PC-3 (cell line): ENCODE measurements at regions not wholly inside any gene's neighbourhood (a gene's known extent, or its start where the extent isn't known, plus 50 kb on each side); places are given as distances from the start of the nearest gene placed in this dataset.

Source experiments
- ATAC-seq: fragments of 200-7000 bp; cut with Tn5 transposase; 2 replicates; pipeline ENCODE4 v1.9.1; 2020; ENCODE audit warnings: mild to moderate bottlenecking, moderate library complexity
- BruUV-seq: library from RNA; stranded (reverse); fragments of 400-500 nt; replicated peaks from 2 replicates; lab custom pipeline; 2021; lab: Mats Ljungman, UMichigan
- CTCF ChIA-PET: fragments of 300-600 bp; sonication (Branson Sonifier 250); formaldehyde crosslinking; loops from one replicate; lab custom pipeline; 2022; ENCODE audit warnings: antibody characterized with exemption; lab: Charles Lee
- POLR2A ChIA-PET: fragments of 300-600 bp; sonication (Branson Sonifier 250); formaldehyde crosslinking; loops from one replicate; lab custom pipeline; 2022; ENCODE audit warnings: antibody characterized with exemption; ENCODE audit not compliant: unreplicated experiment; lab: Charles Lee
- DNase-seq: peaks from one replicate; pipeline ENCODE4 v3.0.0-alpha.2; 2015
- H2AFZ ChIP-seq: fragments of 300-600 bp; sonication (generic); 2 replicates; pipeline ENCODE4 v1.6.0; 2016; ENCODE audit warnings: antibody characterized with exemption, low read length
- H3F3A ChIP-seq: fragments of 300-600 bp; sonication (generic); one replicate; pipeline ENCODE4 v1.6.0; 2017; ENCODE audit warnings: antibody characterized with exemption, low read length, control low read depth, mild to moderate bottlenecking; ENCODE audit not compliant: unreplicated experiment
- H3K27ac ChIP-seq: fragments of 300-600 bp; sonication (generic); 2 replicates; pipeline ENCODE4 v1.5.1; 2016; ENCODE audit warnings: mild to moderate bottlenecking, low read length
- H3K27me3 ChIP-seq: fragments of 300-600 bp; sonication (generic); 2 replicates; pipeline ENCODE4 v1.6.1; 2016; ENCODE audit warnings: low read length, mixed read lengths
- H3K36me3 ChIP-seq: fragments of 300-600 bp; sonication (generic); 2 replicates; pipeline ENCODE4 v1.6.1; 2016; ENCODE audit warnings: low read depth, mixed run types, low read length, mixed read lengths
- H3K4me1 ChIP-seq: fragments of 300-600 bp; sonication (generic); 2 replicates; pipeline ENCODE4 v1.5.1; 2016; ENCODE audit warnings: low read length; ENCODE audit not compliant: insufficient read depth
- H3K4me2 ChIP-seq: fragments of 300-600 bp; sonication (generic); 2 replicates; pipeline ENCODE4 v1.6.0; 2016; ENCODE audit warnings: low read length
- H3K4me3 ChIP-seq: fragments of 300-600 bp; sonication (generic); 2 replicates; pipeline ENCODE4 v1.5.1; 2016; ENCODE audit warnings: mild to moderate bottlenecking, low read length, mixed read lengths
- H3K79me2 ChIP-seq: fragments of 300-600 bp; sonication (generic); 2 replicates; pipeline ENCODE4 v1.6.1; 2017; ENCODE audit warnings: low read length, mixed read lengths
- H3K9ac ChIP-seq: fragments of 300-600 bp; sonication (generic); 2 replicates; pipeline ENCODE4 v1.6.0; 2016; ENCODE audit warnings: mild to moderate bottlenecking, low read length
- H3K9me2 ChIP-seq: fragments of 300-600 bp; sonication (generic); replicated peaks from 2 replicates; pipeline ENCODE4 v1.6.1; 2016; ENCODE audit warnings: mixed run types, low read length, mixed read lengths
- H3K9me3 ChIP-seq: fragments of 300-600 bp; sonication (generic); 2 replicates; pipeline ENCODE4 v1.6.1; 2016; ENCODE audit warnings: low read length, mixed read lengths
- H4K20me1 ChIP-seq: fragments of 300-600 bp; sonication (generic); 2 replicates; pipeline ENCODE4 v1.6.1; 2016; ENCODE audit warnings: low read length, mixed read lengths
- CTCF ChIP-seq: fragments of 300-600 bp; sonication (generic); conservative IDR thresholded peaks from 2 replicates; pipeline ENCODE4 v1.5.1; 2017; ENCODE audit warnings: antibody characterized with exemption, low read depth, mild to moderate bottlenecking, low read length
- EZH2 ChIP-seq: fragments of 300-600 bp; sonication (generic); IDR thresholded peaks from one replicate; pipeline ENCODE4 v1.6.1; 2017; ENCODE audit warnings: antibody characterized with exemption, mild to moderate bottlenecking, low read length; ENCODE audit not compliant: unreplicated experiment
- EZH2phosphoT487 ChIP-seq: fragments of 300-600 bp; sonication (generic); IDR thresholded peaks from 2 replicates; pipeline ENCODE4 v1.6.1; 2018; ENCODE audit warnings: mild to moderate bottlenecking, antibody characterized with exemption, low read length, borderline replicate concordance
- intact Hi-C: fragments of 100-400 bp; cut with micrococcal nuclease; formaldehyde crosslinking; loops from 2 replicates; pipeline ENCODE4 v1.9.0; 2023

- H4K20me1 ChIP-seq: no peaks in the 10 kb centered on the region
- ATAC-seq (no peak), DNase-seq (no peak)
- H3K4me2 ChIP-seq: no peak overlapping the region
- BruUV-seq: no TSS peak
- H3K36me3 ChIP-seq: no peaks in the 10 kb centered on the region
- no peaks in the 10 kb centered on the region for H3K79me2 ChIP-seq
- no peak overlapping the region for H2AFZ ChIP-seq
- POLR2A ChIA-PET: no interaction called here
- TF ChIP-seq EZH2 (no peak), EZH2phosphoT487 (no peak), CTCF (no peak)
- no peaks in the 10 kb centered on the region for H3F3A ChIP-seq
- H3K27ac ChIP-seq: no peak overlapping the region
- no peak overlapping the region for H3K4me3 ChIP-seq
- CTCF ChIA-PET: no interaction called here
- H3K9me2 ChIP-seq: no peaks in the 10 kb centered on the region
- no peaks in the 10 kb centered on the region for H3K27me3 ChIP-seq
- H3K4me1 ChIP-seq: no peaks in the 10 kb centered on the region
- H3K9ac ChIP-seq: no peak overlapping the region
- intact Hi-C loops: no loop called here
- no peaks in the 10 kb centered on the region for H3K9me3 ChIP-seq
These were observed 227.4 kb downstream of the C6orf118 start for GRCh38 chr6:165081944-165082532.

GRCh38 chr6:165077876-165078275 lies 231.5 kb downstream of the C6orf118 start:
- ATAC-seq (no peak), DNase-seq (no peak)
- Histone ChIP-seq H3K27me3 (no peaks in the 10 kb centered on the region), H3K4me2 (no peak overlapping the region), H4K20me1 (no peaks in the 10 kb centered on the region), H3K9me3 (no peaks in the 10 kb centered on the region), H3K27ac (no peak overlapping the region), H3K36me3 (no peaks in the 10 kb centered on the region), H2AFZ (no peak overlapping the region), H3K9me2 (no peaks in the 10 kb centered on the region), H3K4me3 (no peak overlapping the region), H3K79me2 (no peaks in the 10 kb centered on the region), H3K4me1 (no peaks in the 10 kb centered on the region), H3F3A (no peaks in the 10 kb centered on the region), H3K9ac (no peak overlapping the region)
- CTCF ChIA-PET: no interaction called here
- intact Hi-C loops: no loop called here
- BruUV-seq: no TSS peak
- POLR2A ChIA-PET: no interaction called here
- TF ChIP-seq EZH2 (no peak), EZH2phosphoT487 (no peak), CTCF (no peak)

DNA sequence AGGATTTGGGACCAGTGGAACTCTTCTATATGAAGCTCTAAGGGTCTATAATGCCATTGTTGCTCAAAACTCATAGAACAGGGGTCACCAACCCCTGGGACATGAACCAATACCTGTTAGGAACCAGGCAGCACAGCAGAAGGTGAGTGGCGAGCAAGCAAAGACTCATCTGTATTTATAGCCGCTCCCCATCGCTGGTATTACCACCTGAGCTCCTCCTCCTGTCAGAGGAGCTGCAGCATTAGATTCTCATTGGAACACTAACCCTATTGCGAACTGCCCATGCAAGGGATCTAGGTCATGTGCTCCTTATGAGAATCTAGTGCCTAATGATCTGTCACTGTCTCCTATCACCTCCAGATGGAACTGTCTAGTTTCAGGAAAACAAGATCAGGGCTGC lies 237.5 kb downstream of the C6orf118 start:
- Histone ChIP-seq H3K9me3 (no peaks in the 10 kb centered on the region), H3K9ac (no peak overlapping the region), H3K27me3 (no peaks in the 10 kb centered on the region), H3K36me3 (no peaks in the 10 kb centered on the region), H3K27ac (no peak overlapping the region), H2AFZ (no peak overlapping the region), H4K20me1 (no peaks in the 10 kb centered on the region), H3K4me1 (no peaks in the 10 kb centered on the region), H3K9me2 (no peaks in the 10 kb centered on the region), H3K4me3 (no peak overlapping the region), H3K4me2 (no peak overlapping the region), H3F3A (no peaks in the 10 kb centered on the region), H3K79me2 (no peaks in the 10 kb centered on the region)
- no peak for ATAC-seq
- BruUV-seq: no TSS peak
- CTCF ChIA-PET: no interaction called here
- TF ChIP-seq EZH2 (no peak), EZH2phosphoT487 (no peak), CTCF (no peak)
- POLR2A ChIA-PET: no interaction called here
- no peak for DNase-seq
- intact Hi-C loops: no loop called here
